OCI-LY7 (cell line): ENCODE measurements at regions not wholly inside any gene's neighbourhood (a gene's known extent, or its start where the extent isn't known, plus 50 kb on each side); places are given as distances from the start of the nearest gene placed in this dataset.

ENCODE experiments used
- EZH2phosphoT487 ChIP-seq: fragments of 200-600 bp; sonication (generic); IDR thresholded peaks from 2 replicates; pipeline ENCODE4 v1.6.1; 2018; ENCODE audit warnings: low read depth, borderline replicate concordance, mild to moderate bottlenecking, mixed run types, antibody characterized with exemption, low read length, moderate library complexity, mixed read lengths
- TF ChIP-seq, protein P1 (sequence below): fragments of 200-600 bp; sonication (generic); conservative IDR thresholded peaks from 2 replicates; pipeline ENCODE4 v1.5.1; 2014; ENCODE audit warnings: mild to moderate bottlenecking, antibody characterized with exemption, low read length, moderate library complexity, mixed read lengths

DNA sequence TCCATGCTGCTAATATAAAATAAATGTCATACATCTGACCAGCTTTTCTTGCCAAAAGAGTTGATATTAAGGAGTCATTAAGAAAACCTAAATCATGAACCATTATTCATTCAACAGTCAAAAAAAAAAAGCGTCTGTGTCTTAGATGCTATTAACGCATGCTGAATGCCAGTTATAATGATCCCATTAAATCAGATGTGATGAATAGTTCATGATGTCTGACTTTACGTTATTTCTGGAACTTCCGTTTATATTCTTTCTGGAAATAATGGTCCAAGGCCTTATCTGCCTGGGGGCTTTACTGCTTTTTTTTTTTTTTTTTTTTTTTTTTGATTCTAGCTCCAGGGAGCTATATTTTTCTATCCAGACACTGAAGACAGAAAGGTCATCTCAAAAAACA is 877.1 kb downstream of the HACE1 start:
- no peak for TF ChIP-seq EZH2phosphoT487
- TF ChIP-seq, protein P1, sequence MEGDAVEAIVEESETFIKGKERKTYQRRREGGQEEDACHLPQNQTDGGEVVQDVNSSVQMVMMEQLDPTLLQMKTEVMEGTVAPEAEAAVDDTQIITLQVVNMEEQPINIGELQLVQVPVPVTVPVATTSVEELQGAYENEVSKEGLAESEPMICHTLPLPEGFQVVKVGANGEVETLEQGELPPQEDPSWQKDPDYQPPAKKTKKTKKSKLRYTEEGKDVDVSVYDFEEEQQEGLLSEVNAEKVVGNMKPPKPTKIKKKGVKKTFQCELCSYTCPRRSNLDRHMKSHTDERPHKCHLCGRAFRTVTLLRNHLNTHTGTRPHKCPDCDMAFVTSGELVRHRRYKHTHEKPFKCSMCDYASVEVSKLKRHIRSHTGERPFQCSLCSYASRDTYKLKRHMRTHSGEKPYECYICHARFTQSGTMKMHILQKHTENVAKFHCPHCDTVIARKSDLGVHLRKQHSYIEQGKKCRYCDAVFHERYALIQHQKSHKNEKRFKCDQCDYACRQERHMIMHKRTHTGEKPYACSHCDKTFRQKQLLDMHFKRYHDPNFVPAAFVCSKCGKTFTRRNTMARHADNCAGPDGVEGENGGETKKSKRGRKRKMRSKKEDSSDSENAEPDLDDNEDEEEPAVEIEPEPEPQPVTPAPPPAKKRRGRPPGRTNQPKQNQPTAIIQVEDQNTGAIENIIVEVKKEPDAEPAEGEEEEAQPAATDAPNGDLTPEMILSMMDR, result no peak
